ENCODE measurements at regions not wholly inside any gene's neighbourhood (a gene's known extent, or its start where the extent isn't known, plus 50 kb on each side); places are given as distances from the start of the nearest gene placed in this dataset.

GRCh38 chr6:164051427-164051826 is 636.9 kb downstream of the QKI start:
- TF ChIP-seq, protein P1, sequence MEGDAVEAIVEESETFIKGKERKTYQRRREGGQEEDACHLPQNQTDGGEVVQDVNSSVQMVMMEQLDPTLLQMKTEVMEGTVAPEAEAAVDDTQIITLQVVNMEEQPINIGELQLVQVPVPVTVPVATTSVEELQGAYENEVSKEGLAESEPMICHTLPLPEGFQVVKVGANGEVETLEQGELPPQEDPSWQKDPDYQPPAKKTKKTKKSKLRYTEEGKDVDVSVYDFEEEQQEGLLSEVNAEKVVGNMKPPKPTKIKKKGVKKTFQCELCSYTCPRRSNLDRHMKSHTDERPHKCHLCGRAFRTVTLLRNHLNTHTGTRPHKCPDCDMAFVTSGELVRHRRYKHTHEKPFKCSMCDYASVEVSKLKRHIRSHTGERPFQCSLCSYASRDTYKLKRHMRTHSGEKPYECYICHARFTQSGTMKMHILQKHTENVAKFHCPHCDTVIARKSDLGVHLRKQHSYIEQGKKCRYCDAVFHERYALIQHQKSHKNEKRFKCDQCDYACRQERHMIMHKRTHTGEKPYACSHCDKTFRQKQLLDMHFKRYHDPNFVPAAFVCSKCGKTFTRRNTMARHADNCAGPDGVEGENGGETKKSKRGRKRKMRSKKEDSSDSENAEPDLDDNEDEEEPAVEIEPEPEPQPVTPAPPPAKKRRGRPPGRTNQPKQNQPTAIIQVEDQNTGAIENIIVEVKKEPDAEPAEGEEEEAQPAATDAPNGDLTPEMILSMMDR (IDR thresholded peaks at IDR 0.05; ENCODE audit: insufficient read depth, low read length, poor library complexity, severe bottlenecking) = no peak
- no peak for TF ChIP-seq EZH2phosphoT487 (conservative IDR thresholded peaks at IDR 0.05; ENCODE audit: low read length)
